ENCODE measurements at regions not wholly inside any gene's neighbourhood (a gene's known extent, or its start where the extent isn't known, plus 50 kb on each side); places are given as distances from the start of the nearest gene placed in this dataset.

DNA sequence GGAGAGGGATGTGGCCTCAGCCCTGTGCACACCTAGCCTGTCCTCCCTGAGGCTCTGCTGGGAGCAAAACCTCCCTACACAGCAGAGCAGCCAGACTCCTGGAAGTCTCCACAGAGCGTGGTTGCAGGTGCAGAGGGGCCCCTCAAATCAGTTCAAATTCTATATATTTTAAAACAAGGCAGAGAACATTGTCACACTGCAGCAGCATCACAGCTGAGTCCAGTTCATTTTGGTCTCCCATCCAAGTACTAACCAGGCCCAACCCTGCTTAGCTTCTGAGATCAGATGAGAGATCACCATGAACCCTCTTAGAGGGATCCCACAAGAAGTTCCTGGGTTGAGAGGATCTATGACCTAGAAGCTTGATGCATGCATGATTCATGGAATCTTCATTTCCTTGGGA is 331.0 kb upstream of the RGMA start:
- Mint-ChIP-seq H3K36me3 (no peaks in the 10 kb centered on the region), H3K4me1 (no peaks in the 10 kb centered on the region), H3K27me3 (no peaks in the 10 kb centered on the region), H3K4me3 (no peak overlapping the region), H3K9me3 (no peaks in the 10 kb centered on the region), H3K27ac (no peak overlapping the region)
- no peak for DNase-seq

DNA sequence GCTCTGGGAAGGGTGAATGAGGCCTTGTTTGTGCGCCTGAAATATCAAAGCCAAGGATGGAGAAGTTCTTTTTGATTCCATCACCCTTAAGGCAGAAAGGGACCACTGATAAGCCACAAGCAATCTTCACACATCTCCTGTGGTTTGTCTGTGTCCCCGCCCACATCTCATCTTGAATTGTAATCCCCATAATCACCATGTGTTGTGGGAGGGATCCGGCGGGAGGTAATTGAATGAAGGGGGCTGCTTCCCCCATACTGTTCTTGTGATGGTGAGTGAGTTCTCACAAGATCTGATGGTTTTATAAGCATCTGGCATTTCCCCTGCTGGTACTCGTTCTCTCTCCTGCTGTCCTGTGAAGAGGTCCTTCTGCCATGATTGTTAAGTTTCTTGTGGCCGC is 329.6 kb upstream of the RGMA start:
- no peaks in the 10 kb centered on the region for H3K9me3 Mint-ChIP-seq
- no peak for DNase-seq
- H3K27me3 Mint-ChIP-seq = no peaks in the 10 kb centered on the region
- no peak overlapping the region for H3K27ac Mint-ChIP-seq
- no peak overlapping the region for H3K4me3 Mint-ChIP-seq
- no peaks in the 10 kb centered on the region for H3K36me3 Mint-ChIP-seq
- no peaks in the 10 kb centered on the region for H3K4me1 Mint-ChIP-seq

DNA sequence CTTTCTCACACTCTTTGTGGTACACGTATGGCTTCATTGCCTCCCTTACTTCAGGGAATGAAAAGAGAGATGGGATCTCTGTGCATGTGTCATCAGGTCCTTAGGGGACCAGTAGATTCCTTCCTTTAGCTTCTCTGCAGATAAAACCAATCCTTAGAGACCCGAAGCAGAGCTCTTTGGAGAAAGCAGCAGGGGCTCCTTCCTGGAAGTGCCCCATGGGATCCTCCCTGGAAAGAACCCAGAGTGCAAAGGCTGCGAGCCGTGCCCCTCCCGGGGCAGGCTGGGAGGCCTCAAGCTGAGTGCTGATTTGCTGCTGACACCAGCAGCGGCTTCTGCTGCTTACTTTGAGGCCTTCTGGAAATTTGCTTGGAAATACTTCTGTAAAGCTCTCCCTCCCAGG is 328.6 kb upstream of the RGMA start:
- no peak overlapping the region for H3K27ac Mint-ChIP-seq
- H3K27me3 Mint-ChIP-seq = no peaks in the 10 kb centered on the region
- no peak overlapping the region for H3K4me3 Mint-ChIP-seq
- H3K36me3 Mint-ChIP-seq = no peaks in the 10 kb centered on the region
- H3K9me3 Mint-ChIP-seq = no peaks in the 10 kb centered on the region
- no peak for DNase-seq
- H3K4me1 Mint-ChIP-seq = no peaks in the 10 kb centered on the region

GRCh38 chr15:93417156-93417555 is 328.1 kb upstream of the RGMA start:
- Mint-ChIP-seq H3K27me3 (no peaks in the 10 kb centered on the region), H3K4me1 (no peaks in the 10 kb centered on the region), H3K9me3 (no peaks in the 10 kb centered on the region), H3K36me3 (no peaks in the 10 kb centered on the region), H3K4me3 (no peak overlapping the region), H3K27ac (no peak overlapping the region)
- no peak for DNase-seq

DNA sequence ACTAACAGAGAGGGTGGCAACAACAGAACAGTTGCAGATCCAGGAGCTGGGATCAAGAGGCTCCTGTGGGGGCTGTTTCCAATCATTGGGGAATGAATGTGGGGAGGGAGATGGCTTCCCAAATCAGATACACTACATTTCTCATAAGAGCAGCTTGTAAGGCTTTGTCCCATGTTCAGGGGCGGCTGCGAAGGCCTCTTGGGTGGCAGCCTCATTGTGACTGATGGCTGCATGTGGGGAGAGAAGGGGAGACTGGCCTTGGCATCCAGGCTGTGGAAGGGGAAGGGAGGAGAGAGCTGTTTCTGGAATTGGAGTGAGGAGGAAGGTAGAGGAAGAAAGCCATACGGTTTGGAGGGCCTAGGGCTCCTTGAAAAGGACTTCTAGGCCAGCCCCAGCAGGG is 326.6 kb upstream of the RGMA start:
- H3K4me3 Mint-ChIP-seq = no peak overlapping the region
- no peaks in the 10 kb centered on the region for H3K36me3 Mint-ChIP-seq
- H3K9me3 Mint-ChIP-seq = no peaks in the 10 kb centered on the region
- no peak overlapping the region for H3K27ac Mint-ChIP-seq
- no peak for DNase-seq
- H3K4me1 Mint-ChIP-seq = no peaks in the 10 kb centered on the region
- no peaks in the 10 kb centered on the region for H3K27me3 Mint-ChIP-seq

DNA sequence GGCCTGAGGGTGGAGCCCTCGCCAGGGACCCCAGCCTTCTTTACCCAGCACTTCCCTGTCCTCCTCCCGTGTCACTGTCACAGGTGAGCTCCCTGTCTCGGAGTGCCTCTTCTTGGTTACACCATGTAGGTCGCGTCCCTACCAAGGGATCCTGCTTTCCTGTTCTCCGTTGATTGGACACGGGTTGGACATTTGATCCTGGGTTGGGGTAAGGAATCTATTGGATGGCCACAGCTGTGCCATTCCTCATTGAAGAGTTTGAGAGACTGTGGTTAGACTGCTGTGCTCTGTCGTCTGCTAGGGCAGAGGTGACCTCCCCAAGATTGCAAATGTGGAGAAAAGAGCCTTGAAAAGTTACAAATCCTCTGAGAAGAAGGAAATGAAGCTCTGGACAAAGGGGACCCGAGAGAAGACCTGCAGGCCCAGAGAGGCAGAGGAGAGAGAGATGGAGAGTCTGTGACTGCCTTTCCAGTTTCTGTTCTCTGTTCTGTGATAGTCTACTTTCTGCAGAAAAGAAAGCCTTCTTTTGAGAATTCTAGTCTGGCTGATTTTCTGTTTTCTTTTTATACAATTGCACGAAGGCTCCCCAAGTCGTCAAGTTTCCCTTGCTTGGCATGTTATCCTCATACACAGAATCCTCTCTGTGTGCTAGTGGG is 325.7 kb upstream of the RGMA start:
- Mint-ChIP-seq H3K9me3 (no peaks in the 10 kb centered on the region), H3K4me1 (no peaks in the 10 kb centered on the region), H3K36me3 (no peaks in the 10 kb centered on the region), H3K27me3 (no peaks in the 10 kb centered on the region), H3K4me3 (no peak overlapping the region), H3K27ac (no peak overlapping the region)
- no peak for DNase-seq

GRCh38 chr15:93413745-93414144 is 324.7 kb upstream of the RGMA start:
- Mint-ChIP-seq H3K27ac (no peak overlapping the region), H3K9me3 (no peaks in the 10 kb centered on the region), H3K27me3 (no peaks in the 10 kb centered on the region), H3K36me3 (no peaks in the 10 kb centered on the region), H3K4me1 (no peaks in the 10 kb centered on the region), H3K4me3 (no peak overlapping the region)
- DNase-seq = no peak

DNA sequence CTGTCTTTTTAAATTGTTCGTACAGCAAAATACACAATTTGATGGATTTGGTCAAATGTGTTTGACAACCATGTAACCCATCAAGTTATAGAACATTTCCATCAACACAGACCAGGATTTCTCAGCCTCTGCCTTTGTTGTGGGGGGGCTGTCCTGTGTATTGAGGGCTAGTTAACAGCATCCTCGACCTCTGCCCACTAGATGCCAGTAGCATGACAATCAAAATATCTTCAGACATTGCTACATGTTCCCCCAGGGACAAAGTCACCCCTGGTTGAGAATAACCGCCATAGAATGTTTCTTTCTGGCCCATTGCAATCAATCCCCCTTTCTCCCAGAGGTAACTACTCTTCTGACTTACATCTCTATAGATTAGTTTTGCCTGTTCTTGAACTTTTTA is 310.1 kb upstream of the RGMA start:
- peaks cover 5% of the 10 kb centered on the region for H3K27me3 Mint-ChIP-seq
- H3K4me1 Mint-ChIP-seq = no peaks in the 10 kb centered on the region
- no peak overlapping the region for H3K4me3 Mint-ChIP-seq
- no peak overlapping the region for H3K27ac Mint-ChIP-seq
- DNase-seq = no peak
- no peaks in the 10 kb centered on the region for H3K9me3 Mint-ChIP-seq
- H3K36me3 Mint-ChIP-seq = no peaks in the 10 kb centered on the region

DNA sequence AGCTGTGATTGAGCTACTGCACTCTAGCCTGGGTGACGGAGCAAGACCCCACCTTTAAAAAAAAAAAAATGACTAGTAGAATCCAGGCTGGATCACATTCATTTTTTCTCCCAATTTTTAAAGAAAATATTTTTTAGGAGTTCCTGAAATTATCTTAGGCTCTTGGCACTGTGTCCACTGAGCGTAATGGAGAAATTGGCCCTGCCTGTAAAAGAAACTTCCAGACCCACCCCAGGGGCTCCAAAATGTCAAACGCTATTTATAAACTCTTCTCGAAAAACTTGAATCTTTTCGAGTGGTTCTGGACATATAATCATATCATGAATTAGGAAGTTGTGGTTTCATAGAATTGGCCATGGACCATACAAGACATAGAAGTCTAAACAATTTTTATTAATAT is 300.2 kb upstream of the RGMA start:
- H3K27ac Mint-ChIP-seq = no peak overlapping the region
- no peaks in the 10 kb centered on the region for H3K36me3 Mint-ChIP-seq
- H3K27me3 Mint-ChIP-seq = no peaks in the 10 kb centered on the region
- no peaks in the 10 kb centered on the region for H3K4me1 Mint-ChIP-seq
- DNase-seq = no peak
- H3K4me3 Mint-ChIP-seq = no peak overlapping the region
- peaks cover 9% of the 10 kb centered on the region for H3K9me3 Mint-ChIP-seq

DNA sequence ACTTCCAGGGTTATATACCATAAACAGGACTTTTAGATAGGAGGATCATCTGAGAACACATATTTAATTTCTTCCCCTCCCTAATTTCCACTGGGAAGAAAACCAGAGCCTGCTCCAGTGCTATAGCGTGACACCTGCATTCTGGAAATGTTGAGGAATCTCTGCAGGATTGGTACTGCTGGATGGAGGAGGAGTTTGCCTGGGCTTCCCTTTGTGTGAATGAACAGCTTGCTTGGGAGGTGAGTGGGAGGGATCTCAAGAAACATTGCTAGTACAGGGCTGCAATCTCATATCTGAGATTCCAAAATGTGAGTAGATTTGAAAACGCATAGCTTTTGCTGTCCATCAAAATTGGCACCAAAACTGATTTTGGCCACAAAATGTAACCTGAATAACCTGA is 295.9 kb upstream of the RGMA start:
- no peaks in the 10 kb centered on the region for H3K4me1 Mint-ChIP-seq
- H3K36me3 Mint-ChIP-seq = no peaks in the 10 kb centered on the region
- H3K27ac Mint-ChIP-seq = no peak overlapping the region
- no peaks in the 10 kb centered on the region for H3K9me3 Mint-ChIP-seq
- H3K4me3 Mint-ChIP-seq = no peak overlapping the region
- no peaks in the 10 kb centered on the region for H3K27me3 Mint-ChIP-seq
- no peak for DNase-seq

- Mint-ChIP-seq H3K4me3 (no peak overlapping the region), H3K36me3 (no peaks in the 10 kb centered on the region), H3K27me3 (no peaks in the 10 kb centered on the region), H3K9me3 (no peaks in the 10 kb centered on the region), H3K4me1 (no peaks in the 10 kb centered on the region), H3K27ac (no peak overlapping the region)
- DNase-seq = no peak
Measured at GRCh38 chr15:93382200-93382820, 293.3 kb upstream of the RGMA start.

DNA sequence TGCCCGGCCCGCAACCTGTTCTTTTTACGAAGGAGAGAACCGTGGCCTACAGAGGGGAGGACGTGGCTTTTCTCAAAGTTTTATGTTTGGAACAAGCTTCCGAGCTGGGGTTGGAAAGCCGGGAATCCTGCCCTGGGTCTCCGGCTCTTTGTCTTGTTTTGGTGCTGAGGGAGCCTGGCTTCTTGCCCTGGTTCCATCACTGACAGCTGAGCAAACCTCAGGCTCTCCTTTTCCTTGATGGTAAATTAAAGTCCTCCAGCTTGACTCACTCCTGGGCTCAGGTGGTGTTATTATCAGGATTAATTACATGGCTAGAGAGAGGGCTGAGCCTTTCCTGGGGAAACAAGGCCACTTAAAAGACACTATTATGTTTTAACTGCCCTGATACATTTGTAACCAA is 289.5 kb upstream of the RGMA start:
- H3K4me3 Mint-ChIP-seq = no peak overlapping the region
- H3K9me3 Mint-ChIP-seq = no peaks in the 10 kb centered on the region
- no peaks in the 10 kb centered on the region for H3K36me3 Mint-ChIP-seq
- H3K27me3 Mint-ChIP-seq = no peaks in the 10 kb centered on the region
- DNase-seq = no peak
- H3K4me1 Mint-ChIP-seq = no peaks in the 10 kb centered on the region
- H3K27ac Mint-ChIP-seq = no peak overlapping the region

DNA sequence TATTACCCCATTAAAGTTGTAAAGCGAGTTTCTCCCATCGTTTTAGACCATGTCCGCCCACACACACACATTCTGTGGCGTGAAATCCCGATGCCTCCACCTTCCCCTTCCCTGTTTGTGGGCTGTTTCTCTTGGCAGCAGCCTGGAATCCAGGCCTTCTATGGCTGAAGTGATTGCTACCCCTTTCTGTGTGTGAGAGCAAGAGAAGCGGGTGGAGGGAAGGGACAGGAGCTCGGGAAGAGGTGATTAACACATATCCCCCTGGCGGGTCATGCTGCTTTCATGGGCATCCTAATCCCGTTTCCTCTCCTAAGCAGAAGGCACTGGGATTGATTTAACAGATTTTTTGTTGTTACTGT is 283.8 kb upstream of the RGMA start:
- no peaks in the 10 kb centered on the region for H3K36me3 Mint-ChIP-seq
- no peaks in the 10 kb centered on the region for H3K9me3 Mint-ChIP-seq
- no peak overlapping the region for H3K27ac Mint-ChIP-seq
- H3K27me3 Mint-ChIP-seq = no peaks in the 10 kb centered on the region
- no peak for DNase-seq
- no peak overlapping the region for H3K4me3 Mint-ChIP-seq
- H3K4me1 Mint-ChIP-seq = no peaks in the 10 kb centered on the region

GRCh38 chr15:93372208-93372864 is 283.3 kb upstream of the RGMA start:
- Mint-ChIP-seq H3K36me3 (no peaks in the 10 kb centered on the region), H3K4me1 (no peaks in the 10 kb centered on the region), H3K9me3 (no peaks in the 10 kb centered on the region), H3K27ac (no peak overlapping the region), H3K4me3 (no peak overlapping the region), H3K27me3 (no peaks in the 10 kb centered on the region)
- no peak for DNase-seq

GRCh38 chr15:93366387-93367100 is 277.5 kb upstream of the RGMA start:
- peaks cover 5% of the 10 kb centered on the region for H3K27me3 Mint-ChIP-seq
- no peaks in the 10 kb centered on the region for H3K36me3 Mint-ChIP-seq
- no peak overlapping the region for H3K4me3 Mint-ChIP-seq
- no peaks in the 10 kb centered on the region for H3K4me1 Mint-ChIP-seq
- no peaks in the 10 kb centered on the region for H3K9me3 Mint-ChIP-seq
- no peak overlapping the region for H3K27ac Mint-ChIP-seq
- DNase-seq = no peak

- peaks cover 5% of the 10 kb centered on the region for H3K27me3 Mint-ChIP-seq
- no peak overlapping the region for H3K4me3 Mint-ChIP-seq
- no peak overlapping the region for H3K27ac Mint-ChIP-seq
- DNase-seq = no peak
- no peaks in the 10 kb centered on the region for H3K36me3 Mint-ChIP-seq
- no peaks in the 10 kb centered on the region for H3K4me1 Mint-ChIP-seq
- H3K9me3 Mint-ChIP-seq = no peaks in the 10 kb centered on the region
Measured at GRCh38 chr15:93362821-93363220, 273.8 kb upstream of the RGMA start.

Data from activated naive CD8-positive, alpha-beta T cell treated with anti-CD3 and anti-CD28 coated beads for 36 hours (primary cell).